LNCaP clone FGC (cell line): ENCODE measurements at regions not wholly inside any gene's neighbourhood (a gene's known extent, or its start where the extent isn't known, plus 50 kb on each side); places are given as distances from the start of the nearest gene placed in this dataset.
"Not testable (repeated sequence)": the region's sequence is repeated elsewhere in the genome, so short reads cannot be mapped to it uniquely, and the experiment has no call there.

Experiments
- DNase-seq: peaks from one replicate; pipeline ENCODE4 v3.0.0-alpha.2; 2011; ENCODE audit warnings: low read depth
- H3K4me3 ChIP-seq: 2 replicates; pipeline ENCODE4 v1.5.1; 2011; ENCODE audit warnings: mild to moderate bottlenecking, low read depth, low read length, control low read depth
- TF ChIP-seq, protein P1 (sequence below): IDR thresholded peaks from 2 replicates; pipeline ENCODE4 v1.5.1; 2012; ENCODE audit warnings: mild to moderate bottlenecking; ENCODE audit not compliant: control insufficient read depth, insufficient read depth; ENCODE audit errors: extremely low read depth

DNA sequence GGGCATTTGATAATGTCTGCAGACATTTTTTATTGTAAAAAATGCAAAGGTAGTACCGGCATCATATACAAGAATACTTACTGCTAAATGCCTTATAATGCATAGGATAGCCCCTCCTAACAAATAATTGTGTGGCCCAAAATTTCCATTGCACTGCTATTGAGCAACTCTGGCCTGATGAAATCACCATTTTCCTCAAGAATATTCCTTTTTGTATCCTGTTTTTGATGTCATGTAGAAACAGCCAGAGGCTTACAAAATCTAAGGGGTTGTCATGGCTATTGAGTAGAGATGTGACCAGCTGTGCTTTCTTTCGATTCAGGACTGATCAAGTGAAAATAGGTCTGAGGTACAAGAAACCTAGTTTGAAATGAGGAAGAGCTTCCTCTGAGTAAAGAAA, 854.3 kb downstream of the KCNA4 start:
- TF ChIP-seq, protein P1, sequence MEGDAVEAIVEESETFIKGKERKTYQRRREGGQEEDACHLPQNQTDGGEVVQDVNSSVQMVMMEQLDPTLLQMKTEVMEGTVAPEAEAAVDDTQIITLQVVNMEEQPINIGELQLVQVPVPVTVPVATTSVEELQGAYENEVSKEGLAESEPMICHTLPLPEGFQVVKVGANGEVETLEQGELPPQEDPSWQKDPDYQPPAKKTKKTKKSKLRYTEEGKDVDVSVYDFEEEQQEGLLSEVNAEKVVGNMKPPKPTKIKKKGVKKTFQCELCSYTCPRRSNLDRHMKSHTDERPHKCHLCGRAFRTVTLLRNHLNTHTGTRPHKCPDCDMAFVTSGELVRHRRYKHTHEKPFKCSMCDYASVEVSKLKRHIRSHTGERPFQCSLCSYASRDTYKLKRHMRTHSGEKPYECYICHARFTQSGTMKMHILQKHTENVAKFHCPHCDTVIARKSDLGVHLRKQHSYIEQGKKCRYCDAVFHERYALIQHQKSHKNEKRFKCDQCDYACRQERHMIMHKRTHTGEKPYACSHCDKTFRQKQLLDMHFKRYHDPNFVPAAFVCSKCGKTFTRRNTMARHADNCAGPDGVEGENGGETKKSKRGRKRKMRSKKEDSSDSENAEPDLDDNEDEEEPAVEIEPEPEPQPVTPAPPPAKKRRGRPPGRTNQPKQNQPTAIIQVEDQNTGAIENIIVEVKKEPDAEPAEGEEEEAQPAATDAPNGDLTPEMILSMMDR = no peak
- no peak for DNase-seq
- no peak overlapping the region for H3K4me3 ChIP-seq

DNA sequence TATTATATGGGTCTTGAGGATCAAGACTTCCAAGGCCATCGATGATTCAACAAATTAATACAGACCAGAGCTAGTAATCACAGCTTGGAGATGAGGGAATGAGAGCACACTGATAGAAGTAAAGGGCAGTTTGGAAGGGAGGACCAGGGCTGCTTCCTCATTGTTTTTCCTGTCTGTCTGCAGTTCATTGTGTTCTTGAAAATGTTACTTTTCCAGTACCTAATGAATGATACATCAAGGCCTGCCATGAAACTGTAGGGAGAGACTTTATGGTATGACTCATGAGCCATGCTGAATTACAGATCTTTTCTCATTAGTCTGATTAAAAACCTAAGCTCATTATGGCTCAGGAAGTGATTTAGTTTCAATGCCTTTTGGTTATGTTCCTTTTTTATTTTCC, 855.6 kb downstream of the KCNA4 start:
- no peak for DNase-seq
- H3K4me3 ChIP-seq = no peak overlapping the region
- TF ChIP-seq, protein P1 = no peak

DNA sequence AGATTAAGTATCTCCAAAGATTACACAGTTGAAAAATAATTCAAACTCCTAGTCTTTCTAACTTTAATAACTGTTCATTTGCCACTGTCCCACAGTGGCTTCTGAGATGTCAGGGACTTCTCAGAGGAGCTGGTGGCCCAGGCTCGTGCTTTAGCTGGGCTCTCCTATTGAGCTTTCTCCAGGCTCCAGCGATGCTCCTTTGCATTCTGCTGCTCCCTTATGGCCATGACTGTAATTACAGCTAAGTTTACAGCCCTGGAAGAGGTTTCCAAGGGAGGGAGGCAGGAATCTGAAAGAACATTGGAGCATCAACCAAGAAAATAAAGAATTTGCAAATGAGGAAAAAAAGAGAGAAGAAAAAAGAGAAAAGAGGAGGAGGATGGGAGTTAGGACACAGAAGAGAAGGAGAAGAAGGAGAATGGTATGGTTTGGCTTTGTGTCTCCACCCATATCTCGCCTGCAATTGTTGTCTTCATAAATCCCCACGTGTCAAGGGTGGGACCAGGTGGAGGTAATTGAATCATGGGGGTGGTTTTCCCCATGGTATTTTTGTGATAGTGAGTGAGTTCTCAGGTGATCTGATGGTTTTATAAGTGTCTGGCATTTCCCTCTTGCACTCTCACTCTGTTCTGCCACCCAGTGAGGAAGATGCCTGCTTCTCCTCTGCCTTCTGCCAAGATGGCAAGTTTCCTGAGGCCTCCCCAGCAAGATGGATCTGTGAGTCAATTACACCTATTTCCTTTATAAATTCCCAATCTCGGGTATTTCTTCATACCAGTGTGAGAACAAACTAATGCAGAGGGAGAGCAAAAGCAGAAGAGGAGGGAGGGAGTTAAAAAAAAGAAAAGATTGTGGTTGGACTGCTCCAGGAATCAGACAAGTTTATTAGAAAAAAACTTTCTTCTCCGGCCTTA, 857.0 kb downstream of the KCNA4 start:
- peak; percentile 2 for DNase-seq

DNA sequence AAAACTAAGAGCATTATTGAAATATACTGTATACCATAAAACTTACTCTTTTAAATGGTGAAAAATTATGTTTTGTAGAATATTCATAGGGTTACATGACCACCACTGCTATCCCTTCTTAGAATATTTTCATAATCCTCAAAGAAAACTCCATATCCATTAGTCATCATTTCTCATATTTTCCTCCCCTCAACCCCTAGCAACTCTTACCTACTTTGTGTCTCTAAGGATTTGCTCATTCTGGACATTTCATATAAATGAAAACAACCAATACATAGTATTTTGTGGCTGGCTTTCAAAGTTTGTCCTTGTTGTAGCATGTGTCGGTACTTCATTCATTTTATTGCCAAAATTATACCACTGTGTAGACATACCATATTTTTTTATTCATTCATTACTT, 863.8 kb downstream of the KCNA4 start:
- TF ChIP-seq, protein P1 = no peak
- no peak overlapping the region for H3K4me3 ChIP-seq
- DNase-seq = no peak

More for the DNA sequence above, 857.0 kb downstream of the KCNA4 start:
- H3K4me3 ChIP-seq = no peak overlapping the region
- TF ChIP-seq, protein P1 = peak; percentile 86

DNA sequence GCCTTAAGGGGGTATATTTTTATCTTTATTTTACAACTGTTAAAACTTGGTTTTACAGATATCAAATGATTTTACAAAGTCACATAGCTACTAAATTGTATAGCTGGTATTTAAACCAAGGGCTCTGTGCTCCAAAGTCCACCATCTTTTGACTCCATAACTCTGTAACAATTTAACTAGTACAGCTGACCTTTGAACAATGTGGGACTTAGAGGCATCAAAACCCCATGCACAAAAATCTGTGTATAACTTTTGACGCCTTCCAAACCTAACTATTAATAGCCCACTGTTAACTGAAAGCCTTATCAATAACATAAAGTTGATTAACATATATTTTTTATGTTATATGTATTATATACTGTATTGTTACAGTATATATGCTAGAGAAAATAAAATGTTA, 874.3 kb downstream of the KCNA4 start:
- not testable (repeated sequence) for H3K4me3 ChIP-seq, DNase-seq

DNA sequence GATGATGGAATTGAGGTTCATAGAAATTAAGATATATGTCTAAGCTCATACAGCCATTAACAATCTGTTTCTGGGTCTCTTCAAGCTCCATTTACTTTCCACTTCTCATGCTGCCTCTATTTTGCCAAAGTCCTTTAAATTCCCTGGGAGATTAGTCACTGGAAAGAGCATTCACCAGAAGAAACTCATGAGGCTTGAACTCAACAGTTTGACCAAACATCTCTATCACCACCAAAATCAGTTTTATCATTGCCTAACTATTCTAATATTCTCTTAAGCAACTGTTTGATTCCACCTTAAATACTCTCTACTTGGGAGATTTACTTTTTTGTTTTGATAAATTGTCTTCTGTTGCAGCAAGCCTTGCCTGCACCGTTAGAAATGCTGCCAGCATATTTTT, 881.3 kb downstream of the KCNA4 start:
- no peak for DNase-seq
- H3K4me3 ChIP-seq = no peak overlapping the region
- TF ChIP-seq, protein P1 = no peak

DNA sequence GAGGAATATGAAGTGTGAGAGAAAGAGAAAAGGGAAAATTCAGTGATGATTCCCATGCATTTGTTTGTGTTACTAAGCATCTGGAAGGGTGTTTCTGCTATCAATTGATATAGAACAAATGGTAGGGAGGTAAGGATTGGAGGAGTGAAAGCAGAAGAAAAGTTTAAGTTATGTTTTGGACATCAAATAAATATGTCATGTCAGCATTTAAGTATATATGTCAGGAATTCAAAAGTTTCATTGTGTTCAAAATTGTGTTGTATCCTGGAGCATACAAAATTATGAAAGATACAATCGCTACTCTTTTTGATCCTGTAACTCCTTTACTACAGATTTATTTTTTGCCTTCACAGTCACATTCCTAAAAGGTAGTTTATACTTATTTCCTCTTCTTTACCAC, 885.8 kb downstream of the KCNA4 start:
- TF ChIP-seq, protein P1 = no peak
- DNase-seq = no peak
- H3K4me3 ChIP-seq = no peak overlapping the region
